ENCODE measurements at regions not wholly inside any gene's neighbourhood (a gene's known extent, or its start where the extent isn't known, plus 50 kb on each side); places are given as distances from the start of the nearest gene placed in this dataset.

DNA sequence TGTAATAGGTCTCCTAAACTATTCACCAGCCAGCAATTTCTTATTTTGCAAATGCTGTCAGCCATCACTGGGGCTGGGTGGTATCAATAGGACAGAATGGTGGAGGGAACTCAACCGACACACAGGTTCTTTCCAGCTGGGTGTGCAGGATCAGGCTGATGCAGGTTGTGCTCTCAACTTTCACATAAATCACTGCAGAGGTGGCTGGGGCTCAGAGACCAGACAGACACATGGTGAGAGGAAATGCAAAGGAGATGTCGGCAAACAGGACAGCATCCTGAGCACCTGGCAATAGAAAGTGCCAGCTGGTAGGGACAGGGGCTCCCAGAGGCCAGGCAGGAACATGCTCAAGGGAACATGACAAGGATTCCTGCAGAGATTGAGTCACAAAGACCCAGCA, 254.9 kb downstream of the SOD2 start:
- TF ChIP-seq CTCF (conservative IDR thresholded peaks at IDR 0.05 in 1 of 2, IDR thresholded peaks at IDR 0.05 in 1 of 2; ENCODE audit: extremely low read depth in 1 of 2, insufficient read depth in 1 of 2, low read depth in 1 of 2, low read length in 2 of 2) (no peak), EZH2 (IDR thresholded peaks at IDR 0.05; ENCODE audit: borderline replicate concordance, low read length) (no peak)
